GM19240 (cell line): ENCODE measurements at regions not wholly inside any gene's neighbourhood (a gene's known extent, or its start where the extent isn't known, plus 50 kb on each side); places are given as distances from the start of the nearest gene placed in this dataset.

Experiments used
- DNase-seq: peaks from one replicate; pipeline ENCODE4 v3.0.0; 2011; ENCODE audit warnings: low spot score; ENCODE audit not compliant: insufficient read length

DNA sequence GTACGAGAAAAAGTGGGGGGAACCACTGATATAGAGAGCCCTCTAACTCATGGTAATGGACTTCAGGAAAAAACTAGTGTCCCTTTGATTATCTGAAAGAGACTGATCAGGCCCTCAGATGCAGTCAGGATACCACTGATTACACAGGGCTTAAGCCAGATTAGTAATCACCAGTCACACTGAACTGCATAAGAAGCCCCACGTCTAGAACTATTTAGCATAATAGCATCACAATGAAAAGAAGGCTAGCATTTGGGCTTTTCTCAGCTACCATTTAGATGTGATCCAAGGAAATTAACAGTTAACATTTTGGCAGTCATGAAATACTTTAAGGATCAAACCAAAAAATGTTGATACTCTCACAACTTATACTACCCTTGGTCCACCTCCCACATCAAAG is 813.1 kb upstream of the POU3F3 start:
- DNase-seq: no peak

- no peak for DNase-seq
Observed at GRCh38 chr2:104041351-104041750, 812.6 kb upstream of the POU3F3 start.

DNA sequence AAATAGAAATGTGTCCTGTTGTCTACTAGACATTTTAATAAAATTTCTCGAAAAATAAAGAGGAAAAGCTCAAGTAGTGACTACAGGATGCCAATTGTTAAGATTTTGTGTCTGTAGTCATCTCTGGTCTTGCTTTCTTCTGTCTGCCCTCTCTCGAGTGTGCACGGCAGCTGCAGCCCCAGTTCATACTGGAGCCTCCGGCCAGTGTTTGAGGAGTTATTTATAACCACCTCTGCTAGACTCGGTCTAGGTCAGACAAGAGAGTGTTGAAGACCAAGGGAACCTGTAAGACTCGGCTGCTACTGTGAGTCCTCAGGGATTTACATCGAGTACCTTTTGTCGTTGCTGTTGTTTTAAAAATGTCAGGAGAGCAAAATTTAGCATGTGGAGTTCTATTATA is 810.1 kb upstream of the POU3F3 start:
- DNase-seq: no peak

GRCh38 chr2:104045071-104045470 is 808.8 kb upstream of the POU3F3 start:
- DNase-seq: no peak

GRCh38 chr2:104046466-104046865 is 807.4 kb upstream of the POU3F3 start:
- no peak for DNase-seq

DNA sequence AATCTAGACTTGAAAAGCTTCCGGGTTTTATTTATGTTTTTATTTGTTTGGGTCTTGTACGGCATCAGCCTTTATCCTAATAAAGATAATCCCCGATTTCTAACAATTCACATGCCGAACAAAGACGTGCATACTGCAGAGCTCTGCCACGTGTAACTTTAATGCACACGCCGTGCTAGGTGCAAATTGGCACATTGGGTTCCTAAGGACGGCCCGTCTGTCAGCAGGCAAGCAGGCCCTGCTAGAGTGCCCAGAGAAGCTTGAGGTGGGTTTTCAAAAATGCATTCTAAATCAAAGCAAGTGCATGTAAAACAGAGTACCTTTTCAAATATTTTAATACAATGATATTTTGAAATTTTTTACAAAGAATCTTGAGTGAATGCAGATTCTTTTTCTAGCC is 806.4 kb upstream of the POU3F3 start:
- DNase-seq: no peak

DNA sequence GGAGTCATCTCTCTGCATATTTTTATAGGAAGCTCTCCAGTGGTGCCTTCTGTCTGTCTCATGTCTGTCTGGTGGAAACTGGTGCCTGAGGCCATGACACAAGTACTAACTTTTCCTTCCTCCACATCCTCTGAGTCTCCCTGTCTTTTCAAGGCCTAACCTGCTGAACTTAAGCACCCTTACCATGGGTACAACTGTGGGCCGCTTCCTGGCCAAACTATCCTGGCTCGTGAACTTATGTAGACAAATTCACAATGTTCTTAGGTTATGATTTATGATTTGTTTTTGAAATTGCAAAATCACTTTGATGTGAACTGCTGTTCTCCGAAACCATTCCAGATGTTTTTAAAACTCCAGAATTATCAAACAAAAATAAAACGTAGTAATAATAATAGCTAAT is 804.5 kb upstream of the POU3F3 start:
- DNase-seq: no peak

GRCh38 chr2:104049981-104050380 is 803.9 kb upstream of the POU3F3 start:
- DNase-seq: no peak

GRCh38 chr2:104050656-104051242 is 803.2 kb upstream of the POU3F3 start:
- DNase-seq: no peak

DNA sequence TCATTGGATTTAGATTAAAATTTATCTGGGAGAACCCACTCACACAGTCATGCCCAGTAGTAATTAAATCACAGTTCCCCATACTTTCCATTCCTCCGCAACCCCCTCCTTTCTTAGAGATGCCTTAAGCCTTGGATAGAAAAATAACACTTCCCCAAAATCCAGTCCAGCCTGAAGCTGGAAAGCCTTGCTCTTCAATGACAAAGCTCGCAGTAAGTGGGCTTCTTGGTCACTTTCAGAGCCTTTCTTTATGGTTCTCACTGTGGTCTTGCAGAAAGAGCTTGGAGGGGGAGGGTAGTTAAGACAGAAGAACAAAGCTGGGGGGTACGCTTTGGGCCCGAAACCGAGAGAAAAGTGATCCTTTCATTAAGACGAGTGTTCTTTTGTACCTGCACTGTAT is 802.1 kb upstream of the POU3F3 start:
- no peak for DNase-seq

DNA sequence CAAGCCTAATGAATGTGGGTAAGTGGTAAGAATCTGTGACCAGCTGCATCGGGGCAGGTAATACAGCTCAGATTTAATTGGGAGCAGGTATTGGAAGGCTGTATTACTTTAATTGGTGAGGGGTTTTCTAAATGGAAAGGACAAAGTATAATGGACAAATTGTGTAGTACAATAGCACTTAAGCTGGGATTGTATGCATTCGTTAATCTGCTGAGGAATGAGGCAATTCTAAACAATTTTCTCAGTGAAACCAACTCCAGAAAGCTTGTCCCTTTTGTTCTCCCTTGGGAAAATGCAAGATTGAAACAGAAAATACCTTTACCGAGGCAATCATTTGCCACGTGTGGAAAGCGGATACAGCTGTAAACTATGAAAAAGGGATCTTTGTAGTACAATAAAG is 801.6 kb upstream of the POU3F3 start:
- DNase-seq: no peak

DNA sequence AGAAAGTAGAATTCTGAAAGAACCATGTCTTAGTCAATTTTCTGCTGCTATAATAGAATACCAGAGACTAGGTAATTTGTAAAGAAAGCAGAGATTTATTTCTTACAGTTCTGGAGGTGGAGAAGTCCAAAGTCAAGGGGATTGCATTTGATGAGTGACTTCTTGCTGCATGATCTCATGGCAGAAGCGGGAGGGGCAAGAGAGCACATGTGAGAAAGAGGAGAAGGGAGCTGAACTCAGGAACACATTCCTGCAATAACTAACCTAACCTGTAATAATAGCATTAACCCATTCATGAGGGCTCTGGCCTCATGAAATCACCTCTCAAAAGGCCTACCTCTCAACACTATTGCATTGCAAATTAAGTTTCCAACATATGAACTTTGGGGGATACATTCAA is 797.5 kb upstream of the POU3F3 start:
- no peak for DNase-seq

- DNase-seq: no peak
Observed at GRCh38 chr2:104068665-104069064, 785.2 kb upstream of the POU3F3 start.

DNA sequence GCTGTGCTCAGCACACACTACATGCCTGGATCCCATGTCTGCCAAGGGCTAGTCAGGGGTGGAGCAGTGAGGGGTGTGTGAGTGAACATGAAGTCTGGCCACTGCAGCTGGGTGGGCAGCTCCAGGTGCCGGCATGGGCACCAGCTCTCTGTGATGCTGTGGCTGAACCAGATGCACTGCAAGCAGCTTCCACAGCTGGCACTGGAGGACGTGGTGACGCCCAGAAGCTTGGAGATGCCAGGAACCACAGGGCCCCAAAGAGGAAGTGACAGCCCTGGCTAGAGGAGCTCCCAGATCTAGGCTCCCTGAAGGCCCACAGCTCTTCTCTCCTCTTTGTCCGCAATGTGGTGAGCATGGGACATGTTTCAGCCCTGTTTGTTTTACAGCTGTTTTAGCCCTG is 776.3 kb upstream of the POU3F3 start:
- DNase-seq: no peak

DNA sequence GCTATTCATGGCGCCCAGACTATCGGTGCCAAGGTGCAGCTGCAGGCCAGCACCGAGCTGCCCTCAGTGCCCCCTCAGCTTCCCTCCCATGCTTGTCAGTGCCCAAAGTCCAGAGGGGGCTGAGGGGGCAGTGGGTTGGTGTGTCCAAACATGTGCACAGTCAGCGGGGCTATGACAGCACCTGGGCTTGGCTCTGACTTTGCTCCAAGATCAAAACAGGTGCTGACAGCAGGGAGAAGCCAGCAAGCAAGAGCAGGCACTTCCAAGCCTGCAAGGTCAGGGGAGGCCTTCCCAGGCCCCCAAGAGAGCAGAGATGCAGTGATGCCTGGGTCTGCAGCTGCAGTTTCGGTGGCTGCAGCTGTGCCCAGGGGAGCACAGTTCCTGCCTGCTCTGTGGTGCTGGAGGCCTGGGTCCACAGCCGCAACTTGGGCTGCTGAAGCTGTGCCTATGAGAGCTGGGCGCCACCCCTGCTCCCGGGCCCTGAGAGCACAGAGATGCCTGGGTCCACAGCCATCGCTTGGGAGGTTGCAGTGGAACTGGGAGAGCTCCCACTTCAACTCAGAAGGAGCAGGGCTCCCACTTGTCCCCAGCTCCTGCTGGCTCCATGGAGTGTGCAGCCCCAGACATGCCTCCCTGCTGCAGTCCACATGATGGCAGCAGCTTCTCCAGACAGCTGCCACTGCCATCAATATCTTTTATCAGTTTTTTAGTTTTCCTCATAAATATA is 775.3 kb upstream of the POU3F3 start:
- no peak for DNase-seq

GRCh38 chr2:104088745-104089144 is 765.2 kb upstream of the POU3F3 start:
- DNase-seq: no peak

- no peak for DNase-seq
Observed at GRCh38 chr2:104090407-104090806, 763.5 kb upstream of the POU3F3 start.

GRCh38 chr2:104091894-104092293 is 762.0 kb upstream of the POU3F3 start:
- DNase-seq: no peak

- DNase-seq: no peak
Observed at GRCh38 chr2:104092886-104093285, 761.0 kb upstream of the POU3F3 start.

DNA sequence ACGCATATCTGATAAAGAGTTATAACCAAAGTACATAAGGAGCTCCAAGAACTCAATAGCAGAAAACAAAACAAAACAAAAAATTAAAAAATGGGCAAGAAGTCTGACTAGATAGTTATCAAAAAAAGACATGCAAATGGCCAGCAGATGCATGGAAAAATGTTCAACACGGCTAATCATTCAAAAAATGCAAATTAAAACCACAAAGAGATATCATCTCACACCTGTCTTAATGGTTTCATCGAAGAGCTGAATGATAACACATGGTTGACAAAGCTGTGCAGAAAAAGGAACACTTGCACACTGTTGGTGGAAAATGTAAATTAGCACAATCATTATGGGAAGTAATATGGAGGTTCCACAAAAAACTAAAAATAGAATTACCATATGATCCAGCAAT is 751.3 kb upstream of the POU3F3 start:
- DNase-seq: no peak

DNA sequence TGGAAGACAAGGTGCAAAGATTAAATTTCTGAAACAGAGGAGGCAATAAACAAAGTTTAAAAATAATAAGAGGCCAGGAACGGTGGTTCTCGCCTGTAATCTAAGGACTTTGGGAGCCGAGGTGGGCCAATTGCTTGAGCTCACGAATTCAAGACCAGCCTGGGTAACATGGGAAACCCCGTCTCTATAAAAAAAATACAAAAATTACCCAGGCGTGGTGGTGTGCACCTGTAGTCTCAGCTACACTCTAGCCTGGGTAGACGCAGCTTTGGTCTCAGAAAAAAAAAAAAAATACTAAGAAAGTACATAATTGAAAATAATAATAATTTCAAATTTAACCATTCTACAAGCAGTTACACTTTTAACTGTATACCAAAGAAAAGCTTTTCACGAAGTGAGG is 744.6 kb upstream of the POU3F3 start:
- no peak for DNase-seq

DNA sequence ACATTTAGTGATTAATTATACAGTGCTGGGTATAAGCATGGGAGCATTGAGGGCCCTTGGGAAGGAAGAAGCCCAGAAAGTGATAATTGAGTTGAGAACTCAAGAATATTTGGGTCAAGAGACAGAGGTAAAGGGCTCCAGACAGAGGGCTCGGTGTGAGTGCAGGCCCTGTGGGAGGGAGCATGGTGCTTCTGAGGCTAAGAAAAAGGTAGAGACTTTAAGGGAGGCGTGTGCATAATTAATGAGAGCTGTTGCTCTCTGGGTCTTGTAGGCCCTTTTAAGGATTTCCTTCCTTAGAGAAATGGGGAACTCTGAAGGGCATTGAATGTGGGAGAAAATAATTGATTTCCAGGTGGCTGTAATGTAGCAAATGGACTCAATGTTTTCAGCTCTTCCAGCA is 735.0 kb upstream of the POU3F3 start:
- no peak for DNase-seq

- no peak for DNase-seq
Observed at GRCh38 chr2:104120171-104120570, 733.7 kb upstream of the POU3F3 start.
